ENCODE measurements at regions not wholly inside any gene's neighbourhood (a gene's known extent, or its start where the extent isn't known, plus 50 kb on each side); places are given as distances from the start of the nearest gene placed in this dataset.

DNA sequence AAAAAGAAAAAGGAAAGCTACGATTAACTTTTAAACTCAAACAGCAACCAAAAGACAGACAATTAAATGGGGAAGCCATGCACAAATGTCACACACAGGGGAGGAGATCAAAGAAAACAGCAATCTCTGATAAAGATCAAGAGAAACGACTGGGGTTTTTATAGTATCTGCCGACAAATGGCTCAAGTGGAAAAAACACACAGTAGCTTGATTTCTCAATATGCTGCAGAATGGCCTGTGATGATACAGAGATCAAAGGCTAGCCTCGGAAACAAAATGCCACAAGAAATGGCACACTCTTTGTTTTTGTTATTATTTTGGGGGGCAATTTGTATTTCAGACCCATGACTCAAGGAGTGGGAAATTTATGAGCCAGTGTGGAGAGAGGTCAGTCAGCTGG, 126.1 kb downstream of the TEX36 start:
- TF ChIP-seq, protein P1, sequence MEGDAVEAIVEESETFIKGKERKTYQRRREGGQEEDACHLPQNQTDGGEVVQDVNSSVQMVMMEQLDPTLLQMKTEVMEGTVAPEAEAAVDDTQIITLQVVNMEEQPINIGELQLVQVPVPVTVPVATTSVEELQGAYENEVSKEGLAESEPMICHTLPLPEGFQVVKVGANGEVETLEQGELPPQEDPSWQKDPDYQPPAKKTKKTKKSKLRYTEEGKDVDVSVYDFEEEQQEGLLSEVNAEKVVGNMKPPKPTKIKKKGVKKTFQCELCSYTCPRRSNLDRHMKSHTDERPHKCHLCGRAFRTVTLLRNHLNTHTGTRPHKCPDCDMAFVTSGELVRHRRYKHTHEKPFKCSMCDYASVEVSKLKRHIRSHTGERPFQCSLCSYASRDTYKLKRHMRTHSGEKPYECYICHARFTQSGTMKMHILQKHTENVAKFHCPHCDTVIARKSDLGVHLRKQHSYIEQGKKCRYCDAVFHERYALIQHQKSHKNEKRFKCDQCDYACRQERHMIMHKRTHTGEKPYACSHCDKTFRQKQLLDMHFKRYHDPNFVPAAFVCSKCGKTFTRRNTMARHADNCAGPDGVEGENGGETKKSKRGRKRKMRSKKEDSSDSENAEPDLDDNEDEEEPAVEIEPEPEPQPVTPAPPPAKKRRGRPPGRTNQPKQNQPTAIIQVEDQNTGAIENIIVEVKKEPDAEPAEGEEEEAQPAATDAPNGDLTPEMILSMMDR (conservative IDR thresholded peaks at IDR 0.05), result no peak
- TF ChIP-seq EZH2 (IDR thresholded peaks at IDR 0.05; ENCODE audit: low read depth), result no peak
